GM04504 (cell line): ENCODE measurements at regions not wholly inside any gene's neighbourhood (a gene's known extent, or its start where the extent isn't known, plus 50 kb on each side); places are given as distances from the start of the nearest gene placed in this dataset.
"Not testable (repeated sequence)": the region's sequence is repeated elsewhere in the genome, so short reads cannot be mapped to it uniquely, and the experiment has no call there.

Experiments
- DNase-seq: peaks from one replicate; pipeline ENCODE4 v3.0.0-alpha.2; 2012; ENCODE audit warnings: low read depth

GRCh38 chr6:8361259-8361658 is 74.1 kb downstream of the SLC35B3 start:
- no peak for DNase-seq

- DNase-seq: no peak
These were observed 82.4 kb downstream of the SLC35B3 start for GRCh38 chr6:8352966-8353340.

GRCh38 chr6:8352335-8352965 is 82.9 kb downstream of the SLC35B3 start:
- DNase-seq: no peak

- DNase-seq: no peak
These were observed 91.7 kb downstream of the SLC35B3 start for GRCh38 chr6:8343600-8343999.

- DNase-seq: no peak
These were observed 93.0 kb downstream of the SLC35B3 start for GRCh38 chr6:8342241-8342819.

- no peak for DNase-seq
These were observed 98.2 kb downstream of the SLC35B3 start for GRCh38 chr6:8337147-8337546.

- no peak for DNase-seq
These were observed 98.8 kb downstream of the SLC35B3 start for GRCh38 chr6:8336406-8337057.

GRCh38 chr6:8335896-8336295 is 99.4 kb downstream of the SLC35B3 start:
- DNase-seq: no peak

GRCh38 chr6:8335381-8335780 is 100.0 kb downstream of the SLC35B3 start:
- DNase-seq: no peak

GRCh38 chr6:8334113-8334512 is 101.2 kb downstream of the SLC35B3 start:
- DNase-seq: no peak

GRCh38 chr6:8329562-8329961 is 105.8 kb downstream of the SLC35B3 start:
- DNase-seq: no peak

GRCh38 chr6:8325743-8326142 is 109.6 kb downstream of the SLC35B3 start:
- no peak for DNase-seq

GRCh38 chr6:8322659-8323058 is 112.7 kb downstream of the SLC35B3 start:
- no peak for DNase-seq

- no peak for DNase-seq
These were observed 113.5 kb downstream of the SLC35B3 start for GRCh38 chr6:8321671-8322404.

GRCh38 chr6:8315154-8315553 is 120.2 kb downstream of the SLC35B3 start:
- no peak for DNase-seq

GRCh38 chr6:8301502-8301901 is 133.8 kb downstream of the SLC35B3 start:
- no peak for DNase-seq

GRCh38 chr6:8299034-8299433 is 136.3 kb downstream of the SLC35B3 start:
- DNase-seq: no peak

GRCh38 chr6:8282946-8283345 is 152.4 kb downstream of the SLC35B3 start:
- DNase-seq: not testable (repeated sequence)

- no peak for DNase-seq
These were observed 153.0 kb downstream of the SLC35B3 start for GRCh38 chr6:8282380-8282779.

- no peak for DNase-seq
These were observed 156.1 kb downstream of the SLC35B3 start for GRCh38 chr6:8279041-8279805.

- no peak for DNase-seq
These were observed 156.8 kb downstream of the SLC35B3 start for GRCh38 chr6:8278562-8278961.

GRCh38 chr6:8277769-8278168 is 157.6 kb downstream of the SLC35B3 start:
- DNase-seq: no peak
